Retinal pigment epithelial cell (primary cell): ENCODE measurements at regions not wholly inside any gene's neighbourhood (a gene's known extent, or its start where the extent isn't known, plus 50 kb on each side); places are given as distances from the start of the nearest gene placed in this dataset.
"Not testable (repeated sequence)": the region's sequence is repeated elsewhere in the genome, so short reads cannot be mapped to it uniquely, and the experiment has no call there.

Experiments
- DNase-seq: peaks from one replicate; pipeline ENCODE4 v3.0.0-alpha.2; 2010; ENCODE audit warnings: low read depth
- H3K4me3 ChIP-seq: 2 replicates; pipeline ENCODE4 v1.5.1; 2011; ENCODE audit warnings: mild to moderate bottlenecking, low read length, control low read depth, moderate library complexity
- TF ChIP-seq, protein P1 (sequence below): conservative IDR thresholded peaks from 2 replicates; pipeline ENCODE4 v1.5.1; 2011; ENCODE audit warnings: low read depth, low read length, control low read depth, inconsistent platforms

DNA sequence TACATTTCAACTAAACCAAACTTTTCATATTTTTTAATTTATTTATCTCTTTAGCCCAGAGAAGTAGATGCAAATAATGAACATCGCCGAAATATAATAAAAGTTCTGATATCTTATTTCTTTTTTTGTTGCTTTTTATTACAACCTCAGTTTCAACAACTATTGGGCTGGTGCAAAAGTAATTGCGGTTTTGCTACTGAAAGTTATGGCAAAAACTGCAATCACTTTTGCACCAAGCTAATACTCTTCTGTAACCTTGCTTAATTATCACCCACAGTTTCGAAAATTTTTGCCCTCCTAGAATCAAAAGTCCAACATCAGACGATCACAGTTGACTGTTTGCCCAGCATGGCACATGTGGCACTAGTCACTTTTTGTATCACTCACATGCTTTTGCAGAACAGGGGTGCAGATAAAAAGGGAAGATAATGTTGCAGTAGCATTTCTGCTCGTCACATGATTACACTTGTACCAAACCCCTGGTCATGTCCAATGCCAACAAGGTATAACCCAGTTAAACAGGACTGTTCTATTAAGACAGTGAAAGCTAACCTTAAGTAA, 242.4 kb upstream of the GALNT5 start:
- no peak overlapping the region for H3K4me3 ChIP-seq
- DNase-seq, result no peak
- TF ChIP-seq, protein P1, sequence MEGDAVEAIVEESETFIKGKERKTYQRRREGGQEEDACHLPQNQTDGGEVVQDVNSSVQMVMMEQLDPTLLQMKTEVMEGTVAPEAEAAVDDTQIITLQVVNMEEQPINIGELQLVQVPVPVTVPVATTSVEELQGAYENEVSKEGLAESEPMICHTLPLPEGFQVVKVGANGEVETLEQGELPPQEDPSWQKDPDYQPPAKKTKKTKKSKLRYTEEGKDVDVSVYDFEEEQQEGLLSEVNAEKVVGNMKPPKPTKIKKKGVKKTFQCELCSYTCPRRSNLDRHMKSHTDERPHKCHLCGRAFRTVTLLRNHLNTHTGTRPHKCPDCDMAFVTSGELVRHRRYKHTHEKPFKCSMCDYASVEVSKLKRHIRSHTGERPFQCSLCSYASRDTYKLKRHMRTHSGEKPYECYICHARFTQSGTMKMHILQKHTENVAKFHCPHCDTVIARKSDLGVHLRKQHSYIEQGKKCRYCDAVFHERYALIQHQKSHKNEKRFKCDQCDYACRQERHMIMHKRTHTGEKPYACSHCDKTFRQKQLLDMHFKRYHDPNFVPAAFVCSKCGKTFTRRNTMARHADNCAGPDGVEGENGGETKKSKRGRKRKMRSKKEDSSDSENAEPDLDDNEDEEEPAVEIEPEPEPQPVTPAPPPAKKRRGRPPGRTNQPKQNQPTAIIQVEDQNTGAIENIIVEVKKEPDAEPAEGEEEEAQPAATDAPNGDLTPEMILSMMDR, result no peak

DNA sequence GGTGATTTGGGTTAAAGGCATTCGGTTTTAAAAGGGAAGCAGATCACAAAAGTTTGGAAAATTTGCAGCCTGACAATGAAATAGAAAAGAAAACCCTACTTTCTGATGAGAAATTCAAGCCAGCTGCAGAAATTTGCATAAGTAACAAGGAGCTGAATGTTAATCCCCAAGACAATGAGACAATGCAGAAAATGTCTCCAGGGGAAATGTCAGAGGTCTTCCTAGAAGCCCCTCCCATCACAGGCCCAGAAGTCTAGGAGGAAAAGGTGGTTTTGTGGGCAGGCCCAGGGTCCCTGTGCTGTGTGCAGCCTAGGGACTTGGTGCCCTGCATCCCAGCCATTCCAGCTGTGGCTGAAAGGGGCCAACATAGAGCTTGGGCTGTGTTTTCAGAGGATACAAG, 234.2 kb upstream of the GALNT5 start:
- not testable (repeated sequence) for H3K4me3 ChIP-seq, DNase-seq

DNA sequence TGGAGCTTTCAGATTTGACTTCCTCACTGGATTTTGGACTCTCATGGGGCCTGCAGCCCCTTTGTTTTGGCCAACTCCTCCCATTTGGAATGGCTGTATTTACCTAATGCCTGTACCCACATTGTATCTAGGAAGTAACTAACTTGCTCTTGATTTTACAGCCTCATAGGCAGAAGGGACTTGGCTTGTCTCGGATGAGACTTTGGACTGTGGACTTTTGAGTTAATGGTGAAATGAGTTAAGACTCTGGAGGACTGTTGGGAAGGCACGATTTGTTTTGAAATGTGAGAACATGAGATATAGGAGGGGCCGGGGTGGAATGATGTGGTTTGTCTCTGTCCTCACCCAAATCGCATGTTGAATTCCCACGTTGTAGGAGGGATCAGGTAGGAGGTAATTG, 233.4 kb upstream of the GALNT5 start:
- TF ChIP-seq, protein P1, result no peak
- no peak overlapping the region for H3K4me3 ChIP-seq

DNA sequence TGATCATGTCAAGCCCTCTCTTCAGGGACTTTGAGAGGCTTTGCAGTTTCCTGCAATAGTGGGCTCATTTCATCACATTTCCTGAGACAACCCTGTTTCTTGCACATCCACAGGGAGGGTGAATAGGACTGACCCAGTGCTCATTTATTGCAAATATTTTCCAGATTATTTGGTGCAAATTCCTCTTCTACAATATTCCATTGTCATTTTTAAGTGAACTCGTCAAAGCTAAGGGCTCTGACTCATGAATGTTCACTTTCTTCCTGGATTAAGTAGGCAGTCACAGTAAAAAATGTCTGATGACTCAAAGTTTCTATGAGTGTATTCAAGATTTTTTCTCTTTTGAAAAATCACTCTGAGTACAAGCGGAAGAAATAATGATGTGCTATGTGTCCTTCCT, 225.5 kb upstream of the GALNT5 start:
- TF ChIP-seq, protein P1, result no peak
- no peak overlapping the region for H3K4me3 ChIP-seq
- DNase-seq, result peak; percentile 88

More for the DNA sequence above, 233.4 kb upstream of the GALNT5 start:
- DNase-seq, result no peak

DNA sequence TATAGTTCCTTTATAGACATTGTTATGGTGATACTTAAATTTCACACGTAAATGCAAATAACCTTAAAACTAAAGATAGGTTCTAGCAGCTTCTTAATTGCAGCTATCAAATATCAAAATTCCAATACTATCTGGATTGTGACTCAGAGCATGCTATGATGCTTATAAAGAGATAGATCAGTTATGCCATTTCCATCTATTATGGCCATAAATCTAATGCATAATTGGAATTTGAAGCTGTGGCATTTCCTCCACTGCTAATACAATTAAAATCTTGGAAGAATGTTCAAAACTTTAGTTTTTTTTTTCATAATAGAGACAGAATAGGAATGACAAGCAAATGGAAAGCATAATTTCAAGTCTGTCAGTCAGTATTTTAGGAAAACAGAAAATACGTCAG, 220.8 kb upstream of the GALNT5 start:
- DNase-seq, result no peak
- no peak overlapping the region for H3K4me3 ChIP-seq
- TF ChIP-seq, protein P1, result no peak

DNA sequence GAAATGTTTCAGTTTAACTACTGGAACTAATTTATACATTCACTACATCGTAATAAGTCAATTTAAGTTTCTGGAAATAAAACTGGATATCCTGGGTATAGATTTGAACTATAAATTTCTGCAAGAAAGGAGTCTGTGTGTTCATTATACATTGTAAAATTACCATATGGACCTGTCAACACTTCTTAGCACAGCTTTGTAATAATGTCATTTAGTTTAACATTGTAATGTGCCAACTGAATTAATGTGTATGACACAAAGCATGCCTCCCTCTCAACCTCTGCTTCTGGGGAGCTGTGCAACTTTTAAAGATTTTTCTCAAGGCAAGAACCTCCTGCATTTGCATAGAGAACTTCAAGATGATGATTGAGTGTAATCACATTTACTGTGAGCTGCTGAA, 213.7 kb upstream of the GALNT5 start:
- TF ChIP-seq, protein P1, result no peak
- no peak overlapping the region for H3K4me3 ChIP-seq
- no peak for DNase-seq

DNA sequence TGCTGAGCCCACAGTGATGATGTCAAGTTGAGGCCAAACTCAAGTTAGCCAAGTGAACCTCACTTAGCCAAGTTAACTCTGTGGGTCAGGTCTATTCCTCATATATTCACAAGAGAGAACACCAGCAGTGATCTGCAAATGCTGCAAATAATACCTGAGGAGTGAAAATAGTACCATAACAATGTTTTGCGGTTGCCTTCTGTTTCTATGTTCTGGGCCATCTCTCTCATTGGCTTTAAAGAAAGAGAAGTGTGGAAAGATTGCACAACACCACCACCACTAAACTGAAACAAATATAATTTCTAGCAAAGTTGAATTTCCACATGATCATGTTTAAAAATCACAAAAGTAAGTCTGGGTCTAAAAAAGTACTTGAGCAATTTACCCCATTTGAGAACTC, 211.1 kb upstream of the GALNT5 start:
- TF ChIP-seq, protein P1, result no peak
- DNase-seq, result no peak
- H3K4me3 ChIP-seq, result no peak overlapping the region
